ENCODE measurements at regions not wholly inside any gene's neighbourhood (a gene's known extent, or its start where the extent isn't known, plus 50 kb on each side); places are given as distances from the start of the nearest gene placed in this dataset.

DNA sequence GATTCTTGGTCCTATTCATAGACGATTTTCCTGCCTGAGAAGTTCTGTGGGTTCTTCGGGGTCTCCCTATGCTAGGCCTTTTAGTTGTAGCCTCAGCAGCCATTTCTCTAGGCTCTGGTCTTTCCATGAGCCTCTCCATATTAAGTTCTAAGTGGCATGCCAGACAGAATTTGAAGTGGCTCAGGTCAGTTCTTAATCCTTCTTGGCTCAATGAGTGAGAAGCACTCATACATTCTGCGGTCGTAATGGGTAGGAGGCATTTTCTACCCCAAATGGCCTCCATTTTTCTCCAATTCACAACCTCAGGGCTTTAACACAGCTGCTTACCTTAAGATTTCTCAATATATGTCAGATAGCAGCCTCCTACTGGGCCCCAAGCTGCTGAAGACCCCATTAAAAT is 405.3 kb upstream of the GALNT5 start:
- H3K36me3 ChIP-seq (ENCODE audit: insufficient read depth, low read length), result no peaks in the 10 kb centered on the region

DNA sequence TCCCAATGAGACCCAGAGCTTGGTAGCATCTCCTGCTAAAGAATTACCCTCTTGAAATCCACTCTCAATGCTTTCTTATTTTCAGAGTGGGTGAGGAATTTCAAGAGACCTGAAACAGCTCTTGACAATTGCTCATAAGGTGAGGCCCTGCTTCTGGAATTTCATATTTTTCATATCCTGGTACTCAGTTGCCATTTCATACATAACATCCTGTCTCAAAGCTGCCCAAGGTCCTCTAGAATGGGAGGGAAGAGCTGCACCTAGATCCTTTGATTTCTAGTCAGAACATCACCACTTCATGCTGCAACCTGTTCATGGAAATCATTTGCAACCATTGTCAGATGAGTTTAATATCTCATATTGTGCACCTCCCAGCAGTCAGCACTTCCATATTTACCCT is 404.8 kb upstream of the GALNT5 start:
- intact Hi-C loops (cut with micrococcal nuclease; ENCODE audit: unreplicated experiment), result no loop called here
- H3K4me1 ChIP-seq (ENCODE audit: insufficient read depth, low read length, poor library complexity, severe bottlenecking), result no peaks in the 10 kb centered on the region
- TF ChIP-seq, protein P1, sequence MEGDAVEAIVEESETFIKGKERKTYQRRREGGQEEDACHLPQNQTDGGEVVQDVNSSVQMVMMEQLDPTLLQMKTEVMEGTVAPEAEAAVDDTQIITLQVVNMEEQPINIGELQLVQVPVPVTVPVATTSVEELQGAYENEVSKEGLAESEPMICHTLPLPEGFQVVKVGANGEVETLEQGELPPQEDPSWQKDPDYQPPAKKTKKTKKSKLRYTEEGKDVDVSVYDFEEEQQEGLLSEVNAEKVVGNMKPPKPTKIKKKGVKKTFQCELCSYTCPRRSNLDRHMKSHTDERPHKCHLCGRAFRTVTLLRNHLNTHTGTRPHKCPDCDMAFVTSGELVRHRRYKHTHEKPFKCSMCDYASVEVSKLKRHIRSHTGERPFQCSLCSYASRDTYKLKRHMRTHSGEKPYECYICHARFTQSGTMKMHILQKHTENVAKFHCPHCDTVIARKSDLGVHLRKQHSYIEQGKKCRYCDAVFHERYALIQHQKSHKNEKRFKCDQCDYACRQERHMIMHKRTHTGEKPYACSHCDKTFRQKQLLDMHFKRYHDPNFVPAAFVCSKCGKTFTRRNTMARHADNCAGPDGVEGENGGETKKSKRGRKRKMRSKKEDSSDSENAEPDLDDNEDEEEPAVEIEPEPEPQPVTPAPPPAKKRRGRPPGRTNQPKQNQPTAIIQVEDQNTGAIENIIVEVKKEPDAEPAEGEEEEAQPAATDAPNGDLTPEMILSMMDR (conservative IDR thresholded peaks at IDR 0.05; ENCODE audit: low read length), result no peak
- TF ChIP-seq EZH2phosphoT487 (IDR thresholded peaks at IDR 0.05; ENCODE audit: borderline replicate concordance, low read depth, low read length), result no peak
- no peak overlapping the region for H3K27ac ChIP-seq (ENCODE audit: low read depth, low read length, poor library complexity, severe bottlenecking)
- BruUV-seq (replicated peaks), result no TSS peak
- ChIA-PET POLR2A (interaction anchor here (0.6 kb wide), 1 partner anchor 25 kb away, joined by 3 read pairs; no protein-coding TSS in a partner anchor), CTCF (ENCODE audit: unreplicated experiment) (no interaction called here)
- no peaks in the 10 kb centered on the region for H4K20me1 ChIP-seq (ENCODE audit: insufficient read depth, low read length)
- DNase-seq (ENCODE audit: low spot score), result no peak
- no peak overlapping the region for H2AFZ ChIP-seq (ENCODE audit: low read length)
- H3K9me2 ChIP-seq (ENCODE audit: insufficient read depth, low read length), result no peaks in the 10 kb centered on the region
- no peaks in the 10 kb centered on the region for H3K79me2 ChIP-seq (ENCODE audit: insufficient read depth, low read depth, low read length)
- H3K36me3 ChIP-seq (ENCODE audit: insufficient read depth, low read length), result no peaks in the 10 kb centered on the region
- no peak overlapping the region for H3K4me2 ChIP-seq (ENCODE audit: low read length)
- H3K4me3 ChIP-seq (ENCODE audit: low read depth, low read length, poor library complexity, severe bottlenecking), result no peak overlapping the region
- no peaks in the 10 kb centered on the region for H3K9me3 ChIP-seq (ENCODE audit: low read length)

More for the DNA sequence above, 405.3 kb upstream of the GALNT5 start:
- no peak for DNase-seq (ENCODE audit: low spot score)
- no peaks in the 10 kb centered on the region for H4K20me1 ChIP-seq (ENCODE audit: insufficient read depth, low read length)
- CTCF ChIA-PET (ENCODE audit: unreplicated experiment), result no interaction called here
- no TSS peak for BruUV-seq (replicated peaks)
- H3K9me3 ChIP-seq (ENCODE audit: low read length), result no peaks in the 10 kb centered on the region
- no peak overlapping the region for H3K27ac ChIP-seq (ENCODE audit: low read depth, low read length, poor library complexity, severe bottlenecking)
- POLR2A ChIA-PET, result interaction anchor here (0.6 kb wide), 1 partner anchor 26 kb away, joined by 3 read pairs; no protein-coding TSS in a partner anchor
- no peak overlapping the region for H3K4me3 ChIP-seq (ENCODE audit: low read depth, low read length, poor library complexity, severe bottlenecking)
- H3K79me2 ChIP-seq (ENCODE audit: insufficient read depth, low read depth, low read length), result no peaks in the 10 kb centered on the region
- H3K9me2 ChIP-seq (ENCODE audit: insufficient read depth, low read length), result no peaks in the 10 kb centered on the region
- H3K4me1 ChIP-seq (ENCODE audit: insufficient read depth, low read length, poor library complexity, severe bottlenecking), result no peaks in the 10 kb centered on the region
- intact Hi-C loops (cut with micrococcal nuclease; ENCODE audit: unreplicated experiment), result no loop called here
- no peak overlapping the region for H2AFZ ChIP-seq (ENCODE audit: low read length)
- TF ChIP-seq, protein P1 (conservative IDR thresholded peaks at IDR 0.05; ENCODE audit: low read length), result no peak
- no peak for TF ChIP-seq EZH2phosphoT487 (IDR thresholded peaks at IDR 0.05; ENCODE audit: borderline replicate concordance, low read depth, low read length)
- no peak overlapping the region for H3K4me2 ChIP-seq (ENCODE audit: low read length)

DNA sequence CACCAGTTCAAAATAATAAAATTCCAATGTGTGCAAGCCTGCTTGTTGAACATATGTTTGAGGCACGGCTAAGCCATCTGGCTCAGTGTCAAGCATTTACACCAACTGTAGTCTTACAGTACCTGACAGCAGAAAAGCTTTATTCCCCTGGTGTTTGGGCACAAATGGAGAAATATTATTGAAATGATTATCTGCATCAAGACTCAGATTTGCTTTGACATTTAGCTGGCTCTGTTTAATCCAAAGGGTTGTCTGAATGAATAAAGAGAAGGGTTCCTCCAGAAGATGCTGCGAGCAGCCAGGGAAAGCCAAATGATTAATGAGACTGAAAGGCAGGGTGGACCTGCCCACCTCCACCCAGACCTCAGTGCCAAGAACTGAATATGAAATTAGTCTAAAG is 393.2 kb upstream of the GALNT5 start:
- ChIA-PET CTCF (ENCODE audit: unreplicated experiment) (no interaction called here), POLR2A (interaction anchor here (0.6 kb wide), 1 partner anchor 14 kb away, joined by 3 read pairs; no protein-coding TSS in a partner anchor)
- no peaks in the 10 kb centered on the region for H3K9me3 ChIP-seq (ENCODE audit: low read length)
- no peaks in the 10 kb centered on the region for H3K9me2 ChIP-seq (ENCODE audit: insufficient read depth, low read length)
- H2AFZ ChIP-seq (ENCODE audit: low read length), result no peak overlapping the region
- no peaks in the 10 kb centered on the region for H4K20me1 ChIP-seq (ENCODE audit: insufficient read depth, low read length)
- H3K79me2 ChIP-seq (ENCODE audit: insufficient read depth, low read depth, low read length), result no peaks in the 10 kb centered on the region
- H3K4me2 ChIP-seq (ENCODE audit: low read length), result no peak overlapping the region
- intact Hi-C loops (cut with micrococcal nuclease; ENCODE audit: unreplicated experiment), result no loop called here
- H3K4me3 ChIP-seq (ENCODE audit: low read depth, low read length, poor library complexity, severe bottlenecking), result no peak overlapping the region
- H3K36me3 ChIP-seq (ENCODE audit: insufficient read depth, low read length), result no peaks in the 10 kb centered on the region
- DNase-seq (ENCODE audit: low spot score), result no peak
- no peaks in the 10 kb centered on the region for H3K4me1 ChIP-seq (ENCODE audit: insufficient read depth, low read length, poor library complexity, severe bottlenecking)
- no peak overlapping the region for H3K27ac ChIP-seq (ENCODE audit: low read depth, low read length, poor library complexity, severe bottlenecking)
- no TSS peak for BruUV-seq (replicated peaks)
- TF ChIP-seq, protein P1 (conservative IDR thresholded peaks at IDR 0.05; ENCODE audit: low read length), result no peak
- TF ChIP-seq EZH2phosphoT487 (IDR thresholded peaks at IDR 0.05; ENCODE audit: borderline replicate concordance, low read depth, low read length), result no peak

Measured in OCI-LY7 (cell line).